Naive thymus-derived CD8-positive, alpha-beta T cell (primary cell): ENCODE measurements at regions not wholly inside any gene's neighbourhood (a gene's known extent, or its start where the extent isn't known, plus 50 kb on each side); places are given as distances from the start of the nearest gene placed in this dataset.
"Not testable (repeated sequence)": the region's sequence is repeated elsewhere in the genome, so short reads cannot be mapped to it uniquely, and the experiment has no call there.

Experiments used
- ATAC-seq, 2 donors: fragments of 150-1000 bp; cut with Tn5 transposase in 1 of 2; sonication (Bioruptor Pico), chemical (Tn5 transposase) in 1 of 2; 1 replicate in 1 of 2; 2 replicates in 1 of 2; pipeline ENCODE4 v1.10.0; 2021; ENCODE audit warnings: mild to moderate bottlenecking in 2 of 2, moderate library complexity in 2 of 2
- POLR2A ChIA-PET: fragments of 350-600 bp; sonication (Branson Sonifier 250); formaldehyde crosslinking; loops from one replicate; lab custom pipeline; 2021; ENCODE audit warnings: antibody characterized with exemption; lab: Charles Lee
- DNase-seq, 10 donors: peaks; one replicate each; pipeline versions ENCODE4 v3.0.0 to v3.0.0-alpha.2; 2020 to 2022
- H3K27ac Mint-ChIP-seq, 10 donors: one replicate each; pipeline ENCODE4 v1.8.0; 2020 to 2022; ENCODE audit warnings: mild to moderate bottlenecking in 10 of 10, mixed read lengths in 10 of 10, moderate library complexity in 4 of 10, inconsistent platforms in 1 of 10
- H3K27me3 Mint-ChIP-seq, 5 donors: one replicate each; pipeline ENCODE4 v1.8.0; 2021 to 2022; ENCODE audit warnings: mixed read lengths in 5 of 5
- H3K36me3 Mint-ChIP-seq, 3 donors: one replicate each; pipeline ENCODE4 v1.8.0; 2020 to 2022; ENCODE audit warnings: mixed read lengths in 3 of 3, mild to moderate bottlenecking in 2 of 3, inconsistent platforms in 1 of 3
- H3K4me1 Mint-ChIP-seq, 4 donors: one replicate each; pipeline ENCODE4 v1.8.0; 2021 to 2022; ENCODE audit warnings: mixed read lengths in 4 of 4
- H3K4me3 Mint-ChIP-seq, 10 donors: one replicate each; pipeline ENCODE4 v1.8.0; 2020 to 2022; ENCODE audit warnings: mild to moderate bottlenecking in 10 of 10, mixed read lengths in 10 of 10, moderate library complexity in 6 of 10, inconsistent platforms in 1 of 10
- H3K9me3 Mint-ChIP-seq, 9 donors: one replicate each; pipeline ENCODE4 v1.8.0; 2020 to 2022; ENCODE audit warnings: mixed read lengths in 9 of 9, mild to moderate bottlenecking in 3 of 9, inconsistent platforms in 1 of 9, moderate library complexity in 1 of 9

DNA sequence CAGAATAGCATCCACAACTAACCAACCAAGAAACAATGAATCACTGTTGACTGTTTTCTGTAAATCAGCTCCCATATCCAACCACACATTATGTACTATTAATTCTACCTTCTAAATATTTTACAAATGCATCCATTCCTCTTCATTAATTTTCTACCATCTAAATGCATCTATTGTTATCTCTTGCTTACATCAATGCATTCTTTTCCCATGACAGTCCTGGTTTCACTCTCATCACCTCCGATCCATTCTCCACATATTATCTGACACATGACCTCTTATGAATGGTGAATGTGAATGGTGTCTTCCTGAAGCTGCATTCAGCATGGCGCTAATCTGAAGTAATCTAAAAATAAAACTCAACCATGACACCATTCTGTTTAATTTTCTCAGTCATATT lies 153.8 kb upstream of the CALCR start:
- Mint-ChIP-seq H3K4me1 (no peaks in the 10 kb centered on the region), H3K27ac (no peak overlapping the region), H3K36me3 (no peaks in the 10 kb centered on the region), H3K4me3 (no peak overlapping the region), H3K9me3 (no peaks in the 10 kb centered on the region), H3K27me3 (peaks cover 0 to 3% (median 0%) of the 10 kb centered on the region in 5 donors)
- ATAC-seq (no peak), DNase-seq (no peak)
- POLR2A ChIA-PET, result no interaction called here

- no peak overlapping the region for H3K4me3 Mint-ChIP-seq
- POLR2A ChIA-PET, result no interaction called here
- no peak for ATAC-seq
These were observed 151.4 kb upstream of the CALCR start for GRCh38 chr7:93725954-93726353.

GRCh38 chr7:93723424-93724124 lies 149.1 kb upstream of the CALCR start:
- H3K27me3 Mint-ChIP-seq, result peaks cover 0 to 7% (median 2%) of the 10 kb centered on the region in 5 donors
- H3K36me3 Mint-ChIP-seq, result no peaks in the 10 kb centered on the region
- POLR2A ChIA-PET, result no interaction called here
- H3K9me3 Mint-ChIP-seq, result no peaks in the 10 kb centered on the region
- no peak overlapping the region for H3K4me3 Mint-ChIP-seq
- H3K27ac Mint-ChIP-seq, result no peak overlapping the region
- ATAC-seq, result peak in 1 of 2 donors; percentile 20
- no peak for DNase-seq
- H3K4me1 Mint-ChIP-seq, result no peaks in the 10 kb centered on the region

More at GRCh38 chr7:93725954-93726353, 151.4 kb upstream of the CALCR start:
- H3K36me3 Mint-ChIP-seq, result no peaks in the 10 kb centered on the region
- peaks cover 0 to 7% (median 1%) of the 10 kb centered on the region in 5 donors for H3K27me3 Mint-ChIP-seq
- no peaks in the 10 kb centered on the region for H3K9me3 Mint-ChIP-seq
- H3K4me1 Mint-ChIP-seq, result no peaks in the 10 kb centered on the region
- H3K27ac Mint-ChIP-seq, result no peak overlapping the region
- no peak for DNase-seq

DNA sequence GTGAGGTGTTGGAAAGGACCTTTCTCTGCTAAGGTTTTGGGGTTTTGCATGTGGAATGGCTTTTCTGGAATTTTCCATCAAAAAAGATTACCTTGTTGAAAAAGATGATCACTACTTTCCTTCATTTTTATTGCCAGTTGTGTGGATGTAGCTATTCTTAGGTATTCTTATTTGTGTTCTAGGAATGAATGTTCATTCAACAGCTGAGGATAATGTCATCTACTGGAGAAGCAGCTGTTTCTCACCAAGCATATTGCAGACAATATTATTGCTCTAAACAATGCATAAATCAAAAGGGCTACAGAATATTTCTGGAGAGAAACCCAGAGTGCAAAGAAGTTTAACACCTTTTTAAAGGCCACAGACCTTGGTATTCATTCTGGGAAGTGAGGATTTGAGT lies 145.6 kb upstream of the CALCR start:
- Mint-ChIP-seq H3K27me3 (peaks cover 0 to 17% (median 6%) of the 10 kb centered on the region in 5 donors), H3K9me3 (no peaks in the 10 kb centered on the region)
- POLR2A ChIA-PET, result no interaction called here

GRCh38 chr7:93719546-93719945 lies 145.0 kb upstream of the CALCR start:
- Mint-ChIP-seq H3K36me3 (no peaks in the 10 kb centered on the region), H3K9me3 (no peaks in the 10 kb centered on the region), H3K4me1 (no peaks in the 10 kb centered on the region), H3K4me3 (no peak overlapping the region), H3K27me3 (peaks cover 0 to 17% (median 7%) of the 10 kb centered on the region in 5 donors), H3K27ac (no peak overlapping the region)
- POLR2A ChIA-PET, result no interaction called here
- DNase-seq (no peak), ATAC-seq (no peak)

More for the DNA sequence above, 145.6 kb upstream of the CALCR start:
- ATAC-seq (no peak), DNase-seq (no peak)
- no peak overlapping the region for H3K4me3 Mint-ChIP-seq
- no peak overlapping the region for H3K27ac Mint-ChIP-seq
- H3K36me3 Mint-ChIP-seq, result no peaks in the 10 kb centered on the region
- no peaks in the 10 kb centered on the region for H3K4me1 Mint-ChIP-seq

DNA sequence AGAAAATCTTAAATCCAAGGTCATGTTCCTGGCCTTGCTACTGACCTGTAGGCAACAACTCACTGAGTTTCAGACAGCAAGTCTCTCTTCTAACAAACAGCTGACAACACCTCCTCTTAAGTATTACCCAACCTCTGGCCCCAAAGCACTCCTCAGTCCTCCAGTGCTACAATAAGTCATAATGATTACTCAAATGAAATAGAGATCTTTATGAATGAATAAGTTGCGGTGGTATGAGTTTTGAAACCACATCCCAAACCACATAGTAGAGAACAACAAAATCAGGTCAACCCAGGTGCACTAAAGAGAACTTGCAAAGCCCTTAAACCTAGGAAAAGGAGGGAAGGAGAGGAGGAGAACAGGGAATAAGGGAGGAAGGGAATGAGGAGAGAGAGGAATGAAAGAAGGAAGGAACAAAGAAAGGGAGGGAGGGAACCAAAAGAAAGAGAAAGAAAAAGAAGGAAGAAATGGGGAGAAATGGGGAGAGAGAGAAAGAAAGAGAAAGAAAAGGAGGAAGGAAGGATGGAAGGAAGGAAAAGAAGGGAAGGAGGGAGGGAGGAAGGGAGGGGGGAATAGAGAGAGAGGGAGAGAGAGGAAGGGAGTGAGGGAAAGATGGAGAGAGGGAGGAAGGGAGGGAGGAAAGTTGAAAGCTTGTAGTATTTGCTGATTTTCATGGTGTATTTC lies 142.8 kb upstream of the CALCR start:
- H3K27ac Mint-ChIP-seq, result no peak overlapping the region
- H3K27me3 Mint-ChIP-seq, result peaks cover 0 to 9% (median 7%) of the 10 kb centered on the region in 5 donors
- no peak for ATAC-seq
- no peak for DNase-seq
- H3K4me3 Mint-ChIP-seq, result no peak overlapping the region
- POLR2A ChIA-PET, result no interaction called here
- H3K4me1 Mint-ChIP-seq, result no peaks in the 10 kb centered on the region
- no peaks in the 10 kb centered on the region for H3K9me3 Mint-ChIP-seq
- H3K36me3 Mint-ChIP-seq, result no peaks in the 10 kb centered on the region

DNA sequence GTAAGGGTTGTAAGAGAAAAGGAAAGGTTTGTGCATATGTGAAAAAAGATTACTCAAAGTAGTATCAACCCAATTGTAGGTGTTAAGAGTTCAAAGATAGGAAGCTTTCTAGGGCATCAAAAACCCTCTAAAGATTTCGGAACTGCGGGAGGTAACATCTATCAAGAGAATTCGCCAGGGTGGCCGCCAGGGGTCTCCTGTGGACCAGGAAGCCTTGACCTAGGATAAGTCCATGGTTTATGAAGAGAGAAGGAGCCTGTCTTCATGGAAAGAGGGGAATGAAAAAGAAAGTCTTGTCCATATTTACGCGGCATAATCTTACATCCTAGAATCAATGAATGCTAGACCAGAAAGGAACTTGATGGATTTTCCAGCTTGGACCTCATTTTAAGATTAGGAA lies 140.7 kb upstream of the CALCR start:
- POLR2A ChIA-PET, result no interaction called here
- H3K4me1 Mint-ChIP-seq, result no peaks in the 10 kb centered on the region
- H3K4me3 Mint-ChIP-seq, result no peak overlapping the region
- peaks cover 0 to 9% (median 7%) of the 10 kb centered on the region in 5 donors for H3K27me3 Mint-ChIP-seq
- H3K27ac Mint-ChIP-seq, result no peak overlapping the region
- H3K36me3 Mint-ChIP-seq, result no peaks in the 10 kb centered on the region
- ATAC-seq (no peak), DNase-seq (peak in 1 of 10 donors; percentile 1)
- H3K9me3 Mint-ChIP-seq, result no peaks in the 10 kb centered on the region

- Mint-ChIP-seq H3K4me3 (no peak overlapping the region), H3K27ac (no peak overlapping the region), H3K36me3 (no peaks in the 10 kb centered on the region), H3K9me3 (peaks cover 0 to 7% (median 3%) of the 10 kb centered on the region in 9 donors), H3K4me1 (no peaks in the 10 kb centered on the region), H3K27me3 (peaks cover 0 to 7% (median 4%) of the 10 kb centered on the region in 5 donors)
- DNase-seq (no peak), ATAC-seq (no peak)
- POLR2A ChIA-PET, result no interaction called here
These were observed 137.4 kb upstream of the CALCR start for GRCh38 chr7:93711926-93712325.

- H3K4me1 Mint-ChIP-seq, H3K36me3 Mint-ChIP-seq, H3K4me3 Mint-ChIP-seq, DNase-seq, ATAC-seq, H3K27ac Mint-ChIP-seq, H3K27me3 Mint-ChIP-seq, POLR2A ChIA-PET, H3K9me3 Mint-ChIP-seq: not testable (repeated sequence)
These were observed 133.7 kb upstream of the CALCR start for GRCh38 chr7:93708255-93708654.

GRCh38 chr7:93707249-93707648 lies 132.7 kb upstream of the CALCR start:
- no peaks in the 10 kb centered on the region for H3K36me3 Mint-ChIP-seq
- ATAC-seq (no peak), DNase-seq (no peak)
- peaks cover 0 to 6% (median 0%) of the 10 kb centered on the region in 5 donors for H3K27me3 Mint-ChIP-seq
- peaks cover 0 to 9% (median 3%) of the 10 kb centered on the region in 9 donors for H3K9me3 Mint-ChIP-seq
- H3K4me1 Mint-ChIP-seq, result no peaks in the 10 kb centered on the region
- no peak overlapping the region for H3K27ac Mint-ChIP-seq
- H3K4me3 Mint-ChIP-seq, result no peak overlapping the region
- POLR2A ChIA-PET, result no interaction called here

DNA sequence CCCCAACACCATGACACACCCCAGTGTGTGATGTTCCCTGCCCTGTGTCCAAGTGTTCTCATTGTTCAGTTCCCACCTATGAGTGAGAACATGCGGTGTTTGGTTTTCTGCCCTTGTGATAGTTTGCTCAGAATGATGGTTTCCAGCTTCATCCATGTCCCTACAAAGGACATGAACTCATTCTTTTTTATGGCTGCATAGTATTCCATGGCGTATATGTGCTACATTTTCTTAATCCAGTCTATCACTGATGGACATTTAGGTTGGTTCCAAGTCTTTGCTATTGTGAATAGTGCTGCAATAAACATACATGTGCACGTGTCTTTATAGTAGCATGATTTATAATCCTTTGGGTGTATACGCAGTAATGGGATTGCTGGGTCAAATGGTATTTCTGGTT lies 131.6 kb upstream of the CALCR start:
- DNase-seq, H3K4me1 Mint-ChIP-seq, H3K27ac Mint-ChIP-seq, H3K4me3 Mint-ChIP-seq, H3K9me3 Mint-ChIP-seq, ATAC-seq, H3K27me3 Mint-ChIP-seq, H3K36me3 Mint-ChIP-seq, POLR2A ChIA-PET: not testable (repeated sequence)

DNA sequence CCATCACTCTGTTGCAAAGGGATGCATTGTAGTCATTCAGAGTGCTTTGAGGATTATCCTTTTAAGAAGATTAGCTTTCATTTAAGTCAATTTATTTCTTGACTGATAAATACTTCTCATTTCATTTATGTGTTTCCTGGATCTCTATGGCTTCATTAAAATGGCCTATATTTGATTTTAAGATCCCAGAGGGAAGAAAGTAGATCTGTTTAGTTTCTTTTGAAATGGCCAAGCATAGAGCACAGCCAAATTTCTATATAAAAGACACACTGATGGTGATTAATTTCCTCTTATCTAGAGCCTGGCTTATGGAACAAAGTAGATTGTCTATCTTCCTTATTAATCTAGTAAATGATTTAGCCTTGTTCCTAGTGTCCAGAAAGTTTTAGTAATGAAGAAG lies 129.7 kb upstream of the CALCR start:
- Mint-ChIP-seq H3K4me1 (no peaks in the 10 kb centered on the region), H3K27me3 (peaks cover 0 to 2% (median 0%) of the 10 kb centered on the region in 5 donors), H3K4me3 (no peak overlapping the region), H3K9me3 (peaks cover 0 to 9% (median 3%) of the 10 kb centered on the region in 9 donors), H3K27ac (no peak overlapping the region), H3K36me3 (no peaks in the 10 kb centered on the region)
- POLR2A ChIA-PET, result no interaction called here
- no peak for DNase-seq
- no peak for ATAC-seq

DNA sequence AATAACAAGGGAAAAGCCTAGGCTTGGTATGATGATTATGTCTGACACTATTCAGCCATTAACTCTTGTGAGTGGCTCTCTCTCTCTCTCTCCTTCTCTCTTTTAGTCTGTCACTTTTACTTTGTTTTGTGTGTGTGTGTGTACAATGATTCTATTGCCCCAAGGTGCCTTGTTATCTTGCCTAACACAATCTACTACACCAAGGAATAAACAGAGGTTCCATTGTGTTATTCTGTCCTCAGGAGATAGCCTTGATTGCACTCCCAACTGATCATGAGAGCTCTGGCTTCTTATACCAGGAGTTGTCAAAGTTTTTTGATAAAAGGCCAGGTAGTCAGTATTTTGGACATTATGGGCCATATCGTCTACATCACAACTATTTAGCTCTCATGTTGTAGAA lies 123.4 kb upstream of the CALCR start:
- Mint-ChIP-seq H3K4me1 (no peaks in the 10 kb centered on the region), H3K36me3 (no peaks in the 10 kb centered on the region), H3K27ac (no peak overlapping the region), H3K9me3 (peaks cover 0 to 3% (median 0%) of the 10 kb centered on the region in 9 donors), H3K4me3 (no peak overlapping the region), H3K27me3 (peaks cover 0 to 2% (median 0%) of the 10 kb centered on the region in 5 donors)
- ATAC-seq (no peak), DNase-seq (no peak)
- POLR2A ChIA-PET, result no interaction called here
